ENCODE measurements at regions not wholly inside any gene's neighbourhood (a gene's known extent, or its start where the extent isn't known, plus 50 kb on each side); places are given as distances from the start of the nearest gene placed in this dataset.

DNA sequence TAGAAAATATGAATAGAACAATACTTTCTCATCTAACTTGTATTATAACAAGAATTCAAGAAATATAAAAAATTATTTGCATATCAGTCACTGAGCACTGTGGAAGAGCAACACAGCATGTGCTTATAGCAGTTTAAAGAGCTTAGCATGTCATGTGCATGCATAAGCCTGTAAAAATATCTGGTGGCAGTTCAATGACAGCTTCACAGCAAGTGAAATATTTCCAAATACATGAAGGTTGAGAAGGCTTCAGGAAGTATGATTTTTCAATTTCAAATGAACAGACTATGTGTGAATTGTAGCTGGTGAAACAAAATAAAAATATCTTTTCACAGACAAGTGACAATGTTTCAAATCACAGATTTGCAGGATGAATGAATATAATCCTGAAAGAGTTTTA, 128.5 kb downstream of the PRDM9 start:
- no peak overlapping the region for H3K4me3 ChIP-seq (ENCODE audit: low read depth, low read length)
- no peaks in the 10 kb centered on the region for H3K36me3 ChIP-seq
- no peaks in the 10 kb centered on the region for H3K9me3 ChIP-seq (ENCODE audit: severe bottlenecking)
- no peak for DNase-seq
- TF ChIP-seq, protein P1, sequence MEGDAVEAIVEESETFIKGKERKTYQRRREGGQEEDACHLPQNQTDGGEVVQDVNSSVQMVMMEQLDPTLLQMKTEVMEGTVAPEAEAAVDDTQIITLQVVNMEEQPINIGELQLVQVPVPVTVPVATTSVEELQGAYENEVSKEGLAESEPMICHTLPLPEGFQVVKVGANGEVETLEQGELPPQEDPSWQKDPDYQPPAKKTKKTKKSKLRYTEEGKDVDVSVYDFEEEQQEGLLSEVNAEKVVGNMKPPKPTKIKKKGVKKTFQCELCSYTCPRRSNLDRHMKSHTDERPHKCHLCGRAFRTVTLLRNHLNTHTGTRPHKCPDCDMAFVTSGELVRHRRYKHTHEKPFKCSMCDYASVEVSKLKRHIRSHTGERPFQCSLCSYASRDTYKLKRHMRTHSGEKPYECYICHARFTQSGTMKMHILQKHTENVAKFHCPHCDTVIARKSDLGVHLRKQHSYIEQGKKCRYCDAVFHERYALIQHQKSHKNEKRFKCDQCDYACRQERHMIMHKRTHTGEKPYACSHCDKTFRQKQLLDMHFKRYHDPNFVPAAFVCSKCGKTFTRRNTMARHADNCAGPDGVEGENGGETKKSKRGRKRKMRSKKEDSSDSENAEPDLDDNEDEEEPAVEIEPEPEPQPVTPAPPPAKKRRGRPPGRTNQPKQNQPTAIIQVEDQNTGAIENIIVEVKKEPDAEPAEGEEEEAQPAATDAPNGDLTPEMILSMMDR (IDR thresholded peaks at IDR 0.05; ENCODE audit: low read depth, low read length) = no peak
- H3K27ac ChIP-seq = no peak overlapping the region
- H3K27me3 ChIP-seq (ENCODE audit: insufficient read depth, low read depth, severe bottlenecking) = no peaks in the 10 kb centered on the region

DNA sequence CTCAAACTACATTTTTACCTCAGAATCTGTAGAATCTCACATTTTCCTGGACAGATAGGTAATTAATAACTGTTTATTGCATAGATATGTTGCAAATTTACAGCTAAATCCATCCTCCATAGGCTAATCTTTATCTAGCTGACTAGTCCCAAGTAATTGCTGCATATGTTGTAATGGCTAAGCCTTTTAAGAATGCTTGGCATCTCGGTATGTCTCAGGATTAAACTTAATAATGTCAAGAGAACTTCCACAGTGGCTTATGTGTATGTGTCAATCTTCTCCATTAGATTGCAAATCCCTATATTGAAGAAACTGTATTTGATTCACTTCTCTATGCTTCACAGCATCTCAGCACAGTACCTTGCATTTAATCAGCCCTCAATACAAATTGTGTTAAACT, 131.9 kb downstream of the PRDM9 start:
- TF ChIP-seq, protein P1 (IDR thresholded peaks at IDR 0.05; ENCODE audit: low read depth, low read length) = no peak
- Histone ChIP-seq H3K27ac (no peak overlapping the region), H3K27me3 (ENCODE audit: insufficient read depth, low read depth, severe bottlenecking) (no peaks in the 10 kb centered on the region), H3K9me3 (ENCODE audit: severe bottlenecking) (peaks cover 2% of the 10 kb centered on the region), H3K4me3 (ENCODE audit: low read depth, low read length) (no peak overlapping the region), H3K36me3 (no peaks in the 10 kb centered on the region)
- DNase-seq = no peak

DNA sequence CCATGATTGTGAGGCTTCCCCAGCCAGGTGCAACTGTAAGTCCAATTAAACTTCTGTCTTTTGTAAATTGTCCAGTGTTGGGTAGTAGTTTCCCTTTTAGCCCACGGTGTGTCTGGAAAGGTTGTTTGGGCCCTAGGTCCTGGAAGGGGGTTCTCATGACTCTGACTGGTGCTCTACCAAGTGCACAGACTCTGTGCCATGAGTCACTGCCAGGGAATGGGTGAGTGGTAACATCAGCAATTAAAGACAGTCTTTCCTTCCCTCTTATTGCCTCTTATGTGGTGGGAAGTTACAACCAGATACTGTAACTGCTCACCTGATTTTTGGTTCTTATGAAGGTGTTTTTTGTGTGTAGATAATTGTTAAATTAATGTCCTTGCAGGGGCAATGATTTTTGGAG, 141.2 kb downstream of the PRDM9 start:
- no peak for DNase-seq
- no peak overlapping the region for H3K27ac ChIP-seq
- TF ChIP-seq, protein P1 (IDR thresholded peaks at IDR 0.05; ENCODE audit: low read depth, low read length) = no peak
- no peaks in the 10 kb centered on the region for H3K9me3 ChIP-seq (ENCODE audit: severe bottlenecking)
- no peak overlapping the region for H3K4me3 ChIP-seq (ENCODE audit: low read depth, low read length)
- no peaks in the 10 kb centered on the region for H3K27me3 ChIP-seq (ENCODE audit: insufficient read depth, low read depth, severe bottlenecking)
- H3K36me3 ChIP-seq = no peaks in the 10 kb centered on the region

DNA sequence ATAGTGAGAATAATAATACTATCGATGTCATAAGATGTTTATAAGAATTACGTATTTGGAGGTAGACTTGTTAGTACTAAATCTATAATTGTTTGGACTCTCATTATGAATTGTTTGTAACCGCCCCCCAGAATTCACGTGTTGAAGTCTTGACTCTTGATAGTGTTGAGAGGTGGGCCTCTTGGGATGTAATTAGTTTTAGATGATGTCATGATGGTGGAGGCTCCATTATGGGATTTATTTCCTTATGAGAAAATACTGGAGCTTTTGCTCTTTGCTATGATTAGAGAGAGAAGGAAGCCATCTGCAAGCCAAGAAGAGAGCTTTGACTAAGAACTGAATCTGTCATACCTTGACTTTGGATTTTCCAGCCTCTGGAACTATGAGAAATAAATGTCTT, 142.2 kb downstream of the PRDM9 start:
- H3K27me3 ChIP-seq (ENCODE audit: insufficient read depth, low read depth, severe bottlenecking) = no peaks in the 10 kb centered on the region
- no peaks in the 10 kb centered on the region for H3K9me3 ChIP-seq (ENCODE audit: severe bottlenecking)
- H3K4me3 ChIP-seq (ENCODE audit: low read depth, low read length) = no peak overlapping the region
- no peaks in the 10 kb centered on the region for H3K36me3 ChIP-seq
- TF ChIP-seq, protein P1 (IDR thresholded peaks at IDR 0.05; ENCODE audit: low read depth, low read length) = no peak
- no peak for DNase-seq
- no peak overlapping the region for H3K27ac ChIP-seq

DNA sequence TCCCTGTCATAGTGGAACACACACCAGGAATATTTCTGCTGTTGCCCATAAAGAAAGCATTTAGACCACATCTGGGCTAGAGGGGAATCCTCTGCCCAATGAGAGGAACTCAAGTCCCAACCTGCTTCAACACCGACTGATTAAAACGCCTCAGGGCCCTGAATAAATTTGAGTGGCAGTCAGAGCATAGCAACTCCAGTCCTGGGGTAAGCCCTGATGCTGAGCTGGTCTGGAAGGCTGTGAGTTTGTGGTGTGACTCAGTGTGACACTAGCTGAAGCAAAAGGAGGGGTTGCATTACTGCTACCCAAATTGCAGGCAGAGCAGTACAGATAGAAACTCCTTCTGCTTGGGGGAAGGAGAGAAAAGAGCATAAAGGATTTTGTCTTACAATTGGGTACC, 148.3 kb downstream of the PRDM9 start:
- no peaks in the 10 kb centered on the region for H3K36me3 ChIP-seq
- TF ChIP-seq, protein P1 (IDR thresholded peaks at IDR 0.05; ENCODE audit: low read depth, low read length) = no peak
- no peaks in the 10 kb centered on the region for H3K27me3 ChIP-seq (ENCODE audit: insufficient read depth, low read depth, severe bottlenecking)
- DNase-seq = no peak
- no peak overlapping the region for H3K4me3 ChIP-seq (ENCODE audit: low read depth, low read length)
- no peak overlapping the region for H3K27ac ChIP-seq
- no peaks in the 10 kb centered on the region for H3K9me3 ChIP-seq (ENCODE audit: severe bottlenecking)

DNA sequence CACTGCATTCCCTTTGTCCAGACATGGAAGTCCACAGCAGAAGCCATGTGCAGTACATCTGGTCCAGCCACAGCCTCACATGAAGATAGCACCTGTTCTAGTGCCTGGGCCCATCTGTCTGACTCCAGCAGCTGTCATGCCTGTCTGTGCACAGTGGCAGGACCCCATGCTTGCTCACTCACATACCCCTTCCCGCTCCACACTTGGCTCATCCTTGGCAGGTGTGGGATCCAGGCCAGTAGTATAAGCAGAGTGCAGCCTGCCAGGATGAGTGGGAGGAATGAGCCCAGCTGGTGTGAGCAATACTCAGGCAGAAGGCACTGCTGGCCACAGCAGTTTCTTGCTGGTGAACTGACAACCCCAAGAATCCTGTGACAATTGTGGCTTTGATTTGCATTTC, 168.0 kb downstream of the PRDM9 start:
- TF ChIP-seq, protein P1 (IDR thresholded peaks at IDR 0.05; ENCODE audit: low read depth, low read length) = no peak
- no peak overlapping the region for H3K27ac ChIP-seq
- no peaks in the 10 kb centered on the region for H3K36me3 ChIP-seq
- peaks cover 2% of the 10 kb centered on the region for H3K9me3 ChIP-seq (ENCODE audit: severe bottlenecking)
- H3K27me3 ChIP-seq (ENCODE audit: insufficient read depth, low read depth, severe bottlenecking) = no peaks in the 10 kb centered on the region
- no peak overlapping the region for H3K4me3 ChIP-seq (ENCODE audit: low read depth, low read length)
- no peak for DNase-seq

Data from WERI-Rb-1 (cell line).